GM12878 (cell line): ENCODE measurements at regions not wholly inside any gene's neighbourhood (a gene's known extent, or its start where the extent isn't known, plus 50 kb on each side); places are given as distances from the start of the nearest gene placed in this dataset.

Source experiments
- ATAC-seq: fragments of 200-7000 bp; cut with Tn5 transposase; 3 replicates; pipeline ENCODE4 v1.9.1; 2020; ENCODE audit warnings: mild to moderate bottlenecking, moderate library complexity
- BruUV-seq: library from RNA; stranded (reverse); fragments of 400-500 nt; replicated peaks from 2 replicates; lab custom pipeline; 2021; lab: Mats Ljungman, UMichigan
- CTCF ChIA-PET: fragments of 300-600 bp; sonication (Branson Sonifier 250); formaldehyde crosslinking; extraction: SDS; loops from one replicate; lab custom pipeline; 2021; ENCODE audit warnings: inconsistent platforms; lab: Yijun Ruan, JAX
- POLR2A ChIA-PET: fragments of 350-600 bp; formaldehyde crosslinking; extraction: SDS; loops from one replicate; lab custom pipeline; 2021; ENCODE audit warnings: inconsistent platforms; lab: Charles Lee
- RAD21 ChIA-PET: fragments of 300-600 bp; sonication (Branson Sonifier 250); formaldehyde crosslinking; loops from one replicate; lab custom pipeline; 2023; ENCODE audit warnings: antibody characterized with exemption; ENCODE audit not compliant: unreplicated experiment; lab: Charles Lee
- SMC1A ChIA-PET: fragments of 300-600 bp; sonication (Branson Sonifier 250); formaldehyde crosslinking; loops from one replicate; lab custom pipeline; 2023; ENCODE audit not compliant: unreplicated experiment, uncharacterized antibody; lab: Charles Lee
- DNase-seq: peaks from one replicate; pipeline ENCODE4 v3.0.0-alpha.2; 2011; ENCODE audit warnings: low read depth, low spot score
- FAIRE-seq: peaks from 3 replicates; lab custom pipeline; 2011; peaks lifted over from hg19 to GRCh38; lab: Jason Lieb, UNC
- H2AFZ ChIP-seq: 2 replicates; pipeline ENCODE4 v1.6.0; 2011; ENCODE audit warnings: low read depth, low read length, control low read depth; ENCODE audit not compliant: control insufficient read depth
- H3K27ac ChIP-seq: 2 replicates; pipeline ENCODE4 v1.5.1; 2011; ENCODE audit warnings: control low read depth; ENCODE audit not compliant: control insufficient read depth, insufficient read depth
- H3K27me3 ChIP-seq, 2 experiments: replicated peaks in 1 of 2; 2 replicates each; pipeline versions ENCODE4 v1.6.0 to v1.6.1; 2011; ENCODE audit warnings: low read length in 1 of 2; ENCODE audit not compliant: control insufficient read depth in 2 of 2, insufficient read depth in 2 of 2
- H3K36me3 ChIP-seq, 2 experiments: 2 replicates each; pipeline ENCODE4 v1.5.1; 2011; ENCODE audit warnings: low read length in 1 of 2; ENCODE audit not compliant: control insufficient read depth in 2 of 2, insufficient read depth in 2 of 2
- H3K4me1 ChIP-seq: 2 replicates; pipeline ENCODE4 v1.6.1; 2011; ENCODE audit warnings: mild to moderate bottlenecking, low read length, moderate library complexity, mixed read lengths; ENCODE audit not compliant: control insufficient read depth, insufficient read depth
- H3K4me2 ChIP-seq: 2 replicates; pipeline ENCODE4 v1.6.0; 2011; ENCODE audit warnings: control low read depth; ENCODE audit not compliant: control insufficient read depth, insufficient read depth
- H3K4me3 ChIP-seq: fragments of 200-600 bp; sonication (generic); 2 replicates; pipeline ENCODE4 v1.5.1; 2016
- H3K79me2 ChIP-seq: 2 replicates; pipeline ENCODE4 v1.6.0; 2011; ENCODE audit warnings: low read length; ENCODE audit not compliant: control insufficient read depth, insufficient read depth
- H3K9ac ChIP-seq: 2 replicates; pipeline ENCODE4 v1.8.0; 2011; ENCODE audit warnings: low read length, control low read depth, mixed read lengths; ENCODE audit not compliant: control insufficient read depth, insufficient read depth
- H3K9me3 ChIP-seq: replicated peaks from 3 replicates; pipeline ENCODE4 v1.5.1; 2011; ENCODE audit warnings: mild to moderate bottlenecking, low read length; ENCODE audit not compliant: control insufficient read depth, insufficient read depth
- H4K20me1 ChIP-seq: 2 replicates; pipeline ENCODE4 v1.6.0; 2011; ENCODE audit not compliant: control insufficient read depth, insufficient read depth
- ATF7 ChIP-seq: fragments of 450-650 bp; IDR thresholded peaks from 2 replicates; pipeline ENCODE4 v1.6.1; 2016; ENCODE audit warnings: low read depth, mild to moderate bottlenecking
- CHD2 ChIP-seq: IDR thresholded peaks from 2 replicates; pipeline ENCODE4 v1.6.1; 2011; ENCODE audit warnings: low read depth, low read length, improper control_type of control experiment, borderline replicate concordance
- CHD4 ChIP-seq: fragments of 200-600 bp; sonication (generic); IDR thresholded peaks from 2 replicates; pipeline ENCODE4 v1.6.1; 2016; ENCODE audit warnings: mild to moderate bottlenecking
- PBX3 ChIP-seq: IDR thresholded peaks from 2 replicates; pipeline ENCODE4 v1.6.1; 2011; ENCODE audit warnings: mild to moderate bottlenecking, low read depth, low read length, moderate library complexity; ENCODE audit not compliant: insufficient replicate concordance
- PML ChIP-seq: IDR thresholded peaks from 2 replicates; pipeline ENCODE4 v1.6.1; 2012; ENCODE audit warnings: low read length, inconsistent platforms
- RCOR1 ChIP-seq: conservative IDR thresholded peaks from 2 replicates; pipeline ENCODE4 v1.6.1; 2012; ENCODE audit warnings: low read depth, low read length, improper control_type of control experiment
- RELA ChIP-seq: fragments of 450-650 bp; IDR thresholded peaks from 2 replicates; pipeline ENCODE4 v1.8.0; 2014; ENCODE audit warnings: borderline replicate concordance; ENCODE audit not compliant: partially characterized antibody
- SUZ12 ChIP-seq: fragments of 200-600 bp; sonication (generic); IDR thresholded peaks from one replicate; pipeline ENCODE4 v1.6.1; 2018; ENCODE audit warnings: antibody characterized with exemption, mild to moderate bottlenecking; ENCODE audit not compliant: unreplicated experiment
- TBL1XR1 ChIP-seq: IDR thresholded peaks from 2 replicates; pipeline ENCODE4 v1.6.1; 2012; ENCODE audit warnings: low read depth, low read length, improper control_type of control experiment
- YBX1 ChIP-seq: fragments of 450-650 bp; IDR thresholded peaks from 2 replicates; pipeline ENCODE4 v1.6.1; 2016; ENCODE audit warnings: antibody characterized with exemption
- YY1 ChIP-seq: IDR thresholded peaks from 2 replicates; pipeline ENCODE4 v1.6.1; 2011; ENCODE audit warnings: low read depth, mild to moderate bottlenecking, low read length
- ZBTB33 ChIP-seq: fragments of 450-650 bp; IDR thresholded peaks from 2 replicates; pipeline ENCODE4 v1.6.1; 2017; ENCODE audit warnings: mild to moderate bottlenecking
- ZNF24 ChIP-seq: fragments of 450-650 bp; IDR thresholded peaks from 2 replicates; pipeline ENCODE4 v1.6.1; 2017; ENCODE audit warnings: antibody characterized with exemption, mild to moderate bottlenecking
- ZNF687 ChIP-seq: fragments of 450-650 bp; IDR thresholded peaks from 2 replicates; pipeline ENCODE4 v1.6.1; 2017; ENCODE audit warnings: mild to moderate bottlenecking, moderate library complexity
- WGBS: methylation state at CpG from one replicate; pipeline ENCODE4 v1.1.6; 2016; ENCODE audit warnings: low lambda C conversion rate; ENCODE audit not compliant: insufficient replicate concordance, insufficient coverage; ENCODE audit errors: missing lambda C conversion rate; 5-methylcytosine and 5-hydroxymethylcytosine counted together
- in situ Hi-C: fragments of 300-500 bp; cut with MboI; formaldehyde crosslinking; loops from 9 replicates; pipeline ENCODE4 v1.14.3; 2018; ENCODE audit warnings: mixed read lengths
- intact Hi-C: fragments of 100-400 bp; cut with micrococcal nuclease; formaldehyde crosslinking; loops from one replicate; pipeline ENCODE4 v1.14.2; 2022; ENCODE audit not compliant: unreplicated experiment

GRCh38 chr5:57659886-57660285 lies 177.3 kb upstream of the ACTBL2 start:
- in situ Hi-C loops: loop anchor here (25.0 kb wide), 1 partner anchor 802 kb away; the partner anchor contains the start of gene PLK2
- H4K20me1 ChIP-seq: no peaks in the 10 kb centered on the region
- TF ChIP-seq ZNF687: no peak
- no peak for TF ChIP-seq ZBTB33
- no peak for TF ChIP-seq ATF7
- no peak for TF ChIP-seq CHD4
- TF ChIP-seq CHD2: no peak
- TF ChIP-seq YBX1: no peak
- no peak for TF ChIP-seq RCOR1
- TF ChIP-seq SUZ12: no peak
- TF ChIP-seq RELA: no peak
- no peak for TF ChIP-seq YY1
- no peak for TF ChIP-seq TBL1XR1
- no peak for TF ChIP-seq ZNF24
- TF ChIP-seq PML: no peak
- TF ChIP-seq PBX3: no peak

More at GRCh38 chr5:57659886-57660285, 177.3 kb upstream of the ACTBL2 start:
- no TSS peak for BruUV-seq
- H3K9me3 ChIP-seq: no peaks in the 10 kb centered on the region
- H3K4me1 ChIP-seq: no peaks in the 10 kb centered on the region
- no peak overlapping the region for H3K4me3 ChIP-seq
- no peaks in the 10 kb centered on the region for H3K36me3 ChIP-seq
- intact Hi-C loops: no loop called here
- DNase-seq (no peak), FAIRE-seq (no peak), ATAC-seq (no peak)
- H3K79me2 ChIP-seq: no peaks in the 10 kb centered on the region
- 5% methylated on average over 2 of the region's 2 CpGs for WGBS
- H3K9ac ChIP-seq: no peak overlapping the region
- H2AFZ ChIP-seq: no peak overlapping the region
- no peak overlapping the region for H3K4me2 ChIP-seq
- ChIA-PET SMC1A (interaction anchor here (1.2 kb wide), 1 partner anchor 9 kb away, joined by 4 read pairs; no protein-coding TSS in a partner anchor), POLR2A (no interaction called here), CTCF (no interaction called here), RAD21 (no interaction called here)
- H3K27me3 ChIP-seq: no peaks in the 10 kb centered on the region
- no peak overlapping the region for H3K27ac ChIP-seq
